ENCODE measurements at regions not wholly inside any gene's neighbourhood (a gene's known extent, or its start where the extent isn't known, plus 50 kb on each side); places are given as distances from the start of the nearest gene placed in this dataset.

DNA sequence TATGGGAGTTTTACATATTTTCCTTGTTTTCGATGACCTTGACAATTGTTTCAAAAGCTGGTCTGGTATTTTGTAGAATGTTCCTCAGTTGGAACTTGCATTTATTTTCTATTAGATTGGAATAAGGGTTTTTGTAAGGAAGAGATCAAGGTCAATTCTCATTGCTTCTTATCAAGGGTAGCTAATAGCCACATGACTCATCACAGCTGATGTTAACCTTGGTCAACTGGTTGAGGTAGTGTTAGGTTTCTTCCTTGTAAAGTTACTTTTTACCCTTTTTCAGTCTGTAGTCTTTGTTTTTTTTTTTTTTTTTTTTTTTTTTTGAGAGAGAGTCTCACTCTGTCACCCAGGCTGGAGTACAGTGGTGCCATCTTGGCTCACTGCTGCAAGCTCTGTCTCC lies 257.2 kb downstream of the SNCA start:
- TF ChIP-seq, protein P1, sequence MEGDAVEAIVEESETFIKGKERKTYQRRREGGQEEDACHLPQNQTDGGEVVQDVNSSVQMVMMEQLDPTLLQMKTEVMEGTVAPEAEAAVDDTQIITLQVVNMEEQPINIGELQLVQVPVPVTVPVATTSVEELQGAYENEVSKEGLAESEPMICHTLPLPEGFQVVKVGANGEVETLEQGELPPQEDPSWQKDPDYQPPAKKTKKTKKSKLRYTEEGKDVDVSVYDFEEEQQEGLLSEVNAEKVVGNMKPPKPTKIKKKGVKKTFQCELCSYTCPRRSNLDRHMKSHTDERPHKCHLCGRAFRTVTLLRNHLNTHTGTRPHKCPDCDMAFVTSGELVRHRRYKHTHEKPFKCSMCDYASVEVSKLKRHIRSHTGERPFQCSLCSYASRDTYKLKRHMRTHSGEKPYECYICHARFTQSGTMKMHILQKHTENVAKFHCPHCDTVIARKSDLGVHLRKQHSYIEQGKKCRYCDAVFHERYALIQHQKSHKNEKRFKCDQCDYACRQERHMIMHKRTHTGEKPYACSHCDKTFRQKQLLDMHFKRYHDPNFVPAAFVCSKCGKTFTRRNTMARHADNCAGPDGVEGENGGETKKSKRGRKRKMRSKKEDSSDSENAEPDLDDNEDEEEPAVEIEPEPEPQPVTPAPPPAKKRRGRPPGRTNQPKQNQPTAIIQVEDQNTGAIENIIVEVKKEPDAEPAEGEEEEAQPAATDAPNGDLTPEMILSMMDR (IDR thresholded peaks at IDR 0.05) = no peak
- TF ChIP-seq EZH2phosphoT487 (IDR thresholded peaks at IDR 0.05) = no peak

All from neural progenitor cell (in vitro differentiated cells).